ENCODE measurements at regions not wholly inside any gene's neighbourhood (a gene's known extent, or its start where the extent isn't known, plus 50 kb on each side); places are given as distances from the start of the nearest gene placed in this dataset.

- no peaks in the 10 kb centered on the region for H3K9me3 ChIP-seq (ENCODE audit: insufficient read depth, low read length)
- no peaks in the 10 kb centered on the region for H4K20me1 ChIP-seq (ENCODE audit: low read depth, low read length)
- no peaks in the 10 kb centered on the region for H3F3A ChIP-seq (ENCODE audit: insufficient read depth)
- no peak overlapping the region for H3K27ac ChIP-seq (ENCODE audit: low read depth, low read length)
- TF ChIP-seq EZH2phosphoT487 (conservative IDR thresholded peaks at IDR 0.05; ENCODE audit: low read length), result no peak
- no peak for TF ChIP-seq CTCF (IDR thresholded peaks at IDR 0.05; ENCODE audit: insufficient read depth, low read length, poor library complexity, severe bottlenecking)
- no peaks in the 10 kb centered on the region for H3K36me3 ChIP-seq (ENCODE audit: low read length)
- H3K4me3 ChIP-seq (ENCODE audit: insufficient read depth, low read length, poor library complexity, severe bottlenecking), result no peak overlapping the region
- no peak overlapping the region for H3K9ac ChIP-seq (ENCODE audit: low read length)
- H2AFZ ChIP-seq (ENCODE audit: low read depth, low read length, severe bottlenecking), result no peak overlapping the region
- no peaks in the 10 kb centered on the region for H3K27me3 ChIP-seq (ENCODE audit: low read length)
- H3K79me2 ChIP-seq (ENCODE audit: insufficient read depth, low read length), result no peaks in the 10 kb centered on the region
- no peaks in the 10 kb centered on the region for H3K9me2 ChIP-seq (replicated peaks; ENCODE audit: insufficient read depth, low read length)
- H3K4me2 ChIP-seq (ENCODE audit: low read depth, low read length, poor library complexity, severe bottlenecking), result no peak overlapping the region
These were observed 288.6 kb upstream of the SEMA3D start for GRCh38 chr7:85475476-85475875.

GRCh38 chr7:85475071-85475470 is 288.2 kb upstream of the SEMA3D start:
- no peaks in the 10 kb centered on the region for H3K79me2 ChIP-seq (ENCODE audit: insufficient read depth, low read length)
- TF ChIP-seq CTCF (IDR thresholded peaks at IDR 0.05; ENCODE audit: insufficient read depth, low read length, poor library complexity, severe bottlenecking), result no peak
- no peak for TF ChIP-seq EZH2phosphoT487 (conservative IDR thresholded peaks at IDR 0.05; ENCODE audit: low read length)
- no peak overlapping the region for H2AFZ ChIP-seq (ENCODE audit: low read depth, low read length, severe bottlenecking)
- no peaks in the 10 kb centered on the region for H3K27me3 ChIP-seq (ENCODE audit: low read length)
- H3K4me2 ChIP-seq (ENCODE audit: low read depth, low read length, poor library complexity, severe bottlenecking), result no peak overlapping the region
- no peak overlapping the region for H3K27ac ChIP-seq (ENCODE audit: low read depth, low read length)
- no peaks in the 10 kb centered on the region for H3K9me3 ChIP-seq (ENCODE audit: insufficient read depth, low read length)
- H3K9me2 ChIP-seq (replicated peaks; ENCODE audit: insufficient read depth, low read length), result no peaks in the 10 kb centered on the region
- no peaks in the 10 kb centered on the region for H4K20me1 ChIP-seq (ENCODE audit: low read depth, low read length)
- no peaks in the 10 kb centered on the region for H3K36me3 ChIP-seq (ENCODE audit: low read length)
- H3K4me3 ChIP-seq (ENCODE audit: insufficient read depth, low read length, poor library complexity, severe bottlenecking), result no peak overlapping the region
- no peaks in the 10 kb centered on the region for H3F3A ChIP-seq (ENCODE audit: insufficient read depth)
- H3K9ac ChIP-seq (ENCODE audit: low read length), result no peak overlapping the region

DNA sequence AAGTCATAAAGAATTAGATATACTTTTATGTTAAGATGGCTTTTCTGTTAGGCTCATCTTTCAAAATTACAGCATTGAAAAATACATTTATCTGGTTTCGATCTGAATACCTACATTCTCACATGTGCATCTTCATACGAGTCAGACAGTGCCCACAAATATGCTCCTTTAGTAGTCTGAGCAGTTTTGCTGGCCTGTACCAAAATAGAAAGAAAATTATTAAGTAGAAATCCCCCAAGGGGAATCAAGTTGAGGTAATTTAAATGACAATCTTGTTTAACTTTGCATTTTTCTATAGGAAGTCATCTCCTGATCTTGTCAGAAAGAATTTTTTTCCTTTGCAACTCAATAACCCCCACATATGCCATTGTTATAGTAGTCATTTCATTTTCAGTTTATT is 287.4 kb upstream of the SEMA3D start:
- Histone ChIP-seq H3F3A (ENCODE audit: insufficient read depth) (no peaks in the 10 kb centered on the region), H3K27me3 (ENCODE audit: low read length) (no peaks in the 10 kb centered on the region), H4K20me1 (ENCODE audit: low read depth, low read length) (no peaks in the 10 kb centered on the region), H3K4me3 (ENCODE audit: insufficient read depth, low read length, poor library complexity, severe bottlenecking) (no peak overlapping the region), H3K27ac (ENCODE audit: low read depth, low read length) (no peak overlapping the region), H3K79me2 (ENCODE audit: insufficient read depth, low read length) (no peaks in the 10 kb centered on the region), H3K9ac (ENCODE audit: low read length) (no peak overlapping the region), H3K9me2 (replicated peaks; ENCODE audit: insufficient read depth, low read length) (no peaks in the 10 kb centered on the region), H3K9me3 (ENCODE audit: insufficient read depth, low read length) (no peaks in the 10 kb centered on the region), H3K36me3 (ENCODE audit: low read length) (no peaks in the 10 kb centered on the region), H2AFZ (ENCODE audit: low read depth, low read length, severe bottlenecking) (no peak overlapping the region), H3K4me2 (ENCODE audit: low read depth, low read length, poor library complexity, severe bottlenecking) (no peak overlapping the region)
- TF ChIP-seq EZH2phosphoT487 (conservative IDR thresholded peaks at IDR 0.05; ENCODE audit: low read length) (no peak), CTCF (IDR thresholded peaks at IDR 0.05; ENCODE audit: insufficient read depth, low read length, poor library complexity, severe bottlenecking) (no peak)

GRCh38 chr7:85471740-85472139 is 284.9 kb upstream of the SEMA3D start:
- Histone ChIP-seq H3K9me2 (replicated peaks; ENCODE audit: insufficient read depth, low read length) (no peaks in the 10 kb centered on the region), H3K9me3 (ENCODE audit: insufficient read depth, low read length) (no peaks in the 10 kb centered on the region), H3K27ac (ENCODE audit: low read depth, low read length) (no peak overlapping the region), H2AFZ (ENCODE audit: low read depth, low read length, severe bottlenecking) (no peak overlapping the region), H3K36me3 (ENCODE audit: low read length) (no peaks in the 10 kb centered on the region), H3K4me2 (ENCODE audit: low read depth, low read length, poor library complexity, severe bottlenecking) (no peak overlapping the region), H3K4me3 (ENCODE audit: insufficient read depth, low read length, poor library complexity, severe bottlenecking) (no peak overlapping the region), H3K9ac (ENCODE audit: low read length) (no peak overlapping the region), H3K79me2 (ENCODE audit: insufficient read depth, low read length) (no peaks in the 10 kb centered on the region), H3K27me3 (ENCODE audit: low read length) (no peaks in the 10 kb centered on the region), H4K20me1 (ENCODE audit: low read depth, low read length) (no peaks in the 10 kb centered on the region), H3F3A (ENCODE audit: insufficient read depth) (no peaks in the 10 kb centered on the region)
- TF ChIP-seq EZH2phosphoT487 (conservative IDR thresholded peaks at IDR 0.05; ENCODE audit: low read length) (no peak), CTCF (IDR thresholded peaks at IDR 0.05; ENCODE audit: insufficient read depth, low read length, poor library complexity, severe bottlenecking) (no peak)

Data from SU-DHL-6 (cell line).